CD4-positive, alpha-beta T cell (primary cell): ENCODE measurements at regions not wholly inside any gene's neighbourhood (a gene's known extent, or its start where the extent isn't known, plus 50 kb on each side); places are given as distances from the start of the nearest gene placed in this dataset.

Source experiments
- ATAC-seq: fragments of 200-7000 bp; cut with Tn5 transposase; one replicate; pipeline ENCODE4 v1.10.0; 2022; ENCODE audit warnings: mild to moderate bottlenecking; ENCODE audit not compliant: poor library complexity
- CTCF ChIA-PET: fragments of 350-600 bp; sonication (Branson Sonifier 250); formaldehyde crosslinking; loops from one replicate; lab custom pipeline; 2021; ENCODE audit warnings: antibody characterized with exemption, inconsistent platforms; lab: Charles Lee
- POLR2A ChIA-PET: fragments of 350-600 bp; sonication (Branson Sonifier 250); formaldehyde crosslinking; loops from one replicate; lab custom pipeline; 2021; ENCODE audit warnings: antibody characterized with exemption, inconsistent platforms; lab: Charles Lee
- DNase-seq, 14 experiments: peaks; one replicate each; pipeline ENCODE4 v3.0.0-alpha.2; 2013 to 2020; ENCODE audit warnings: mixed read lengths in 2 of 14
- H3K27ac ChIP-seq, 2 donors: one replicate each; pipeline versions ENCODE4 v1.5.1 to v1.7.0; 2013; ENCODE audit warnings: low read length in 2 of 2, low read depth in 1 of 2, mild to moderate bottlenecking in 1 of 2
- H3K27me3 ChIP-seq, 2 experiments: 1 replicate in 1 of 2; 2 replicates in 1 of 2; pipeline versions ENCODE4 v1.6.1 to v1.7.0; 2013; ENCODE audit warnings: low read length in 2 of 2, control low read depth in 1 of 2, mild to moderate bottlenecking in 1 of 2, moderate library complexity in 1 of 2; ENCODE audit not compliant: insufficient read depth in 2 of 2, control insufficient read depth in 1 of 2
- H3K36me3 ChIP-seq: one replicate; pipeline ENCODE4 v1.6.1; 2013; ENCODE audit warnings: low read length, control low read depth; ENCODE audit not compliant: insufficient read depth
- H3K4me1 ChIP-seq: one replicate; pipeline ENCODE4 v1.6.1; 2013; ENCODE audit warnings: low read length, control low read depth; ENCODE audit not compliant: insufficient read depth
- H3K4me3 ChIP-seq: one replicate; pipeline ENCODE4 v1.5.1; 2013; ENCODE audit warnings: mild to moderate bottlenecking, low read length, moderate library complexity
- H3K9me3 ChIP-seq, 2 experiments: 1 replicate in 1 of 2; 2 replicates in 1 of 2; pipeline versions ENCODE4 v1.6.1 to v1.7.0; 2013; ENCODE audit warnings: low read length in 2 of 2, mild to moderate bottlenecking in 2 of 2, control low read depth in 1 of 2, moderate library complexity in 1 of 2; ENCODE audit not compliant: control insufficient read depth in 1 of 2, insufficient read depth in 1 of 2
- H3K27ac Mint-ChIP-seq: one replicate; pipeline ENCODE4 v1.8.0; 2020; ENCODE audit warnings: mixed read lengths
- H3K27me3 Mint-ChIP-seq: one replicate; pipeline ENCODE4 v1.8.0; 2021; ENCODE audit warnings: mixed read lengths
- H3K36me3 Mint-ChIP-seq: one replicate; pipeline ENCODE4 v1.8.0; 2021; ENCODE audit warnings: low read depth, mixed read lengths
- H3K4me1 Mint-ChIP-seq: one replicate; pipeline ENCODE4 v1.8.0; 2021; ENCODE audit warnings: low read depth, mixed read lengths
- H3K4me3 Mint-ChIP-seq: one replicate; pipeline ENCODE4 v1.8.0; 2020; ENCODE audit warnings: mild to moderate bottlenecking, mixed read lengths
- H3K9me3 Mint-ChIP-seq: one replicate; pipeline ENCODE4 v1.8.0; 2020; ENCODE audit warnings: mixed read lengths
- intact Hi-C, 2 experiments: fragments of 100-400 bp; cut with DNase I in 1 of 2; cut with micrococcal nuclease in 1 of 2; formaldehyde crosslinking; loops; one replicate each; pipeline versions ENCODE4 v1.15.1 to v1.9.0; 2023 to 2025; cut with DNase I, micrococcal nuclease
- TF ChIP-seq, protein P1 (sequence below): fragments of 200-600 bp; IDR thresholded peaks from one replicate; pipeline ENCODE4 v1.8.0; 2022; ENCODE audit warnings: antibody characterized with exemption, mild to moderate bottlenecking

GRCh38 chr3:80785875-80786274, 975.6 kb downstream of the GBE1 start:
- ChIA-PET CTCF (no interaction called here), POLR2A (no interaction called here)
- H3K27me3 Mint-ChIP-seq: no peaks in the 10 kb centered on the region
- TF ChIP-seq, protein P1, sequence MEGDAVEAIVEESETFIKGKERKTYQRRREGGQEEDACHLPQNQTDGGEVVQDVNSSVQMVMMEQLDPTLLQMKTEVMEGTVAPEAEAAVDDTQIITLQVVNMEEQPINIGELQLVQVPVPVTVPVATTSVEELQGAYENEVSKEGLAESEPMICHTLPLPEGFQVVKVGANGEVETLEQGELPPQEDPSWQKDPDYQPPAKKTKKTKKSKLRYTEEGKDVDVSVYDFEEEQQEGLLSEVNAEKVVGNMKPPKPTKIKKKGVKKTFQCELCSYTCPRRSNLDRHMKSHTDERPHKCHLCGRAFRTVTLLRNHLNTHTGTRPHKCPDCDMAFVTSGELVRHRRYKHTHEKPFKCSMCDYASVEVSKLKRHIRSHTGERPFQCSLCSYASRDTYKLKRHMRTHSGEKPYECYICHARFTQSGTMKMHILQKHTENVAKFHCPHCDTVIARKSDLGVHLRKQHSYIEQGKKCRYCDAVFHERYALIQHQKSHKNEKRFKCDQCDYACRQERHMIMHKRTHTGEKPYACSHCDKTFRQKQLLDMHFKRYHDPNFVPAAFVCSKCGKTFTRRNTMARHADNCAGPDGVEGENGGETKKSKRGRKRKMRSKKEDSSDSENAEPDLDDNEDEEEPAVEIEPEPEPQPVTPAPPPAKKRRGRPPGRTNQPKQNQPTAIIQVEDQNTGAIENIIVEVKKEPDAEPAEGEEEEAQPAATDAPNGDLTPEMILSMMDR: no peak
- H3K36me3 Mint-ChIP-seq: no peaks in the 10 kb centered on the region
- intact Hi-C loops: no loop called here
- no peak overlapping the region for H3K27ac ChIP-seq
- H3K4me3 Mint-ChIP-seq: no peak overlapping the region
- peaks cover 5 to 10% of the 10 kb centered on the region in 2 experiments for H3K9me3 ChIP-seq
- H3K4me3 ChIP-seq: no peak overlapping the region
- no peaks in the 10 kb centered on the region for H3K4me1 ChIP-seq
- no peaks in the 10 kb centered on the region for H3K27me3 ChIP-seq
- no peak for ATAC-seq
- no peak for DNase-seq
- no peaks in the 10 kb centered on the region for H3K36me3 ChIP-seq
- H3K9me3 Mint-ChIP-seq: peaks cover 11% of the 10 kb centered on the region
- no peak overlapping the region for H3K27ac Mint-ChIP-seq
- H3K4me1 Mint-ChIP-seq: no peaks in the 10 kb centered on the region

- Mint-ChIP-seq H3K36me3 (no peaks in the 10 kb centered on the region), H3K4me3 (no peak overlapping the region), H3K4me1 (no peaks in the 10 kb centered on the region), H3K27ac (no peak overlapping the region), H3K9me3 (peaks cover 11% of the 10 kb centered on the region), H3K27me3 (no peaks in the 10 kb centered on the region)
- CTCF ChIA-PET: no interaction called here
- Histone ChIP-seq H3K36me3 (no peaks in the 10 kb centered on the region), H3K27me3 (no peaks in the 10 kb centered on the region), H3K9me3 (peaks cover 5 to 10% of the 10 kb centered on the region in 2 experiments), H3K4me1 (no peaks in the 10 kb centered on the region), H3K27ac (no peak overlapping the region), H3K4me3 (no peak overlapping the region)
- DNase-seq: no peak
- TF ChIP-seq, protein P1: no peak
- intact Hi-C loops: no loop called here
- POLR2A ChIA-PET: no interaction called here
- no peak for ATAC-seq
Measured at GRCh38 chr3:80785475-80785874, 976.0 kb downstream of the GBE1 start.

DNA sequence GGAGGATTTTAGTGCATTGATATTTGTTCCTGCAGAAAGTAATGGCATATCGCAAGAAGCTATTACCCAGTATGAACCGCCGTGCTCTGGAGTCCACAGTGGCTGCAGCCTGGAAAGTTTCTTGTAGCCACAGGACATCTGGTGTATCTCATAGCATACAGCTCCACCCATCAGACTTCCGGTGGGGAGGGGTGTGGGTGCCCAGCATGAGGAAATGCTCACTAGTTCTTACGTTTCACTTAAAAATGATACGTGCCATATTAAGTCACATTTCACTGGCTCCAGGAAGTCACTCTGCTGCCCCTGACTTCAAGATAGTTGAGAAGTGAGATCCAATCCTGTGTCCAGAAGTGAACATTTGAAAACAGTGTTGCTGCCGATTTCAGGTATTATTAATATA, 990.4 kb downstream of the GBE1 start:
- H3K27ac ChIP-seq: no peak overlapping the region
- H3K27me3 Mint-ChIP-seq: no peaks in the 10 kb centered on the region
- no peaks in the 10 kb centered on the region for H3K36me3 Mint-ChIP-seq
- H3K4me1 ChIP-seq: no peaks in the 10 kb centered on the region
- no peak overlapping the region for H3K4me3 Mint-ChIP-seq
- POLR2A ChIA-PET: no interaction called here
- no peak overlapping the region for H3K27ac Mint-ChIP-seq
- H3K9me3 Mint-ChIP-seq: peaks cover 4% of the 10 kb centered on the region
- DNase-seq (peak in 1 of 14 experiments; percentile 32), ATAC-seq (no peak)
- no peaks in the 10 kb centered on the region for H3K4me1 Mint-ChIP-seq
- H3K4me3 ChIP-seq: no peak overlapping the region
- CTCF ChIA-PET: no interaction called here
- intact Hi-C loops: no loop called here
- TF ChIP-seq, protein P1: no peak
- H3K36me3 ChIP-seq: no peaks in the 10 kb centered on the region
- H3K27me3 ChIP-seq: no peaks in the 10 kb centered on the region
- H3K9me3 ChIP-seq: peaks cover 0 to 23% of the 10 kb centered on the region in 2 experiments
